ENCODE measurements at regions not wholly inside any gene's neighbourhood (a gene's known extent, or its start where the extent isn't known, plus 50 kb on each side); places are given as distances from the start of the nearest gene placed in this dataset.

DNA sequence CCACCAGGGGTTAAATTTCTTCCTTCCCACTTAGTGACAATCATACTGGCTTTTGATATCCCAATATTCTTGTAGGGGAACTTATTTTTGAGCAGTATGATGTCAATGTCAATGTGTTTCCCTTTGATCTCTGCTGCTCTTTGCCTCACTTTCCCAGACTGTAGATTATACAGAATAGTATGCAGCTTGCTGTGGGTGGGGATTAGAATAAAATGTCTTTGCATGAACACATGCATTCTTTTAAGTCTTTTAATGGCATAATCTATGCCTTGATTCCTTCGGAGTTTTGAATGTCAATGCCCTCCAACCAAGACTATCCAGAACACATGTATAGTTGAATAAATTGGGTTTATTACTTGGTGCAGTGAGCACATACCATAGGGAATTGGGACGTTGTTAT lies 125.5 kb downstream of the IL20RB start:
- ATAC-seq: no peak
- TF ChIP-seq, protein P1, sequence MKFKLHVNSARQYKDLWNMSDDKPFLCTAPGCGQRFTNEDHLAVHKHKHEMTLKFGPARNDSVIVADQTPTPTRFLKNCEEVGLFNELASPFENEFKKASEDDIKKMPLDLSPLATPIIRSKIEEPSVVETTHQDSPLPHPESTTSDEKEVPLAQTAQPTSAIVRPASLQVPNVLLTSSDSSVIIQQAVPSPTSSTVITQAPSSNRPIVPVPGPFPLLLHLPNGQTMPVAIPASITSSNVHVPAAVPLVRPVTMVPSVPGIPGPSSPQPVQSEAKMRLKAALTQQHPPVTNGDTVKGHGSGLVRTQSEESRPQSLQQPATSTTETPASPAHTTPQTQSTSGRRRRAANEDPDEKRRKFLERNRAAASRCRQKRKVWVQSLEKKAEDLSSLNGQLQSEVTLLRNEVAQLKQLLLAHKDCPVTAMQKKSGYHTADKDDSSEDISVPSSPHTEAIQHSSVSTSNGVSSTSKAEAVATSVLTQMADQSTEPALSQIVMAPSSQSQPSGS (CRISPR knock-in tag; IDR thresholded peaks at IDR 0.05; ENCODE audit: borderline replicate concordance, low read depth): no peak
- no peak for TF ChIP-seq TCF7 (CRISPR knock-in tag; IDR thresholded peaks at IDR 0.05; ENCODE audit: low read depth)
- TF ChIP-seq, protein P2, sequence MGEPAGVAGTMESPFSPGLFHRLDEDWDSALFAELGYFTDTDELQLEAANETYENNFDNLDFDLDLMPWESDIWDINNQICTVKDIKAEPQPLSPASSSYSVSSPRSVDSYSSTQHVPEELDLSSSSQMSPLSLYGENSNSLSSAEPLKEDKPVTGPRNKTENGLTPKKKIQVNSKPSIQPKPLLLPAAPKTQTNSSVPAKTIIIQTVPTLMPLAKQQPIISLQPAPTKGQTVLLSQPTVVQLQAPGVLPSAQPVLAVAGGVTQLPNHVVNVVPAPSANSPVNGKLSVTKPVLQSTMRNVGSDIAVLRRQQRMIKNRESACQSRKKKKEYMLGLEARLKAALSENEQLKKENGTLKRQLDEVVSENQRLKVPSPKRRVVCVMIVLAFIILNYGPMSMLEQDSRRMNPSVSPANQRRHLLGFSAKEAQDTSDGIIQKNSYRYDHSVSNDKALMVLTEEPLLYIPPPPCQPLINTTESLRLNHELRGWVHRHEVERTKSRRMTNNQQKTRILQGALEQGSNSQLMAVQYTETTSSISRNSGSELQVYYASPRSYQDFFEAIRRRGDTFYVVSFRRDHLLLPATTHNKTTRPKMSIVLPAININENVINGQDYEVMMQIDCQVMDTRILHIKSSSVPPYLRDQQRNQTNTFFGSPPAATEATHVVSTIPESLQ (CRISPR knock-in tag; IDR thresholded peaks at IDR 0.05): no peak
- no peak for TF ChIP-seq HMGA2 (CRISPR knock-in tag; IDR thresholded peaks at IDR 0.05)
- TF ChIP-seq SOX15 (CRISPR knock-in tag; IDR thresholded peaks at IDR 0.05): no peak
- TF ChIP-seq GRHL2 (CRISPR knock-in tag; IDR thresholded peaks at IDR 0.05; ENCODE audit: insufficient replicate concordance, severe bottlenecking): no peak
- TF ChIP-seq ZNF396 (CRISPR knock-in tag; IDR thresholded peaks at IDR 0.05; ENCODE audit: borderline replicate concordance): no peak
- TF ChIP-seq CBFB (CRISPR knock-in tag; IDR thresholded peaks at IDR 0.05; ENCODE audit: low read depth): no peak
- TF ChIP-seq, protein P3, sequence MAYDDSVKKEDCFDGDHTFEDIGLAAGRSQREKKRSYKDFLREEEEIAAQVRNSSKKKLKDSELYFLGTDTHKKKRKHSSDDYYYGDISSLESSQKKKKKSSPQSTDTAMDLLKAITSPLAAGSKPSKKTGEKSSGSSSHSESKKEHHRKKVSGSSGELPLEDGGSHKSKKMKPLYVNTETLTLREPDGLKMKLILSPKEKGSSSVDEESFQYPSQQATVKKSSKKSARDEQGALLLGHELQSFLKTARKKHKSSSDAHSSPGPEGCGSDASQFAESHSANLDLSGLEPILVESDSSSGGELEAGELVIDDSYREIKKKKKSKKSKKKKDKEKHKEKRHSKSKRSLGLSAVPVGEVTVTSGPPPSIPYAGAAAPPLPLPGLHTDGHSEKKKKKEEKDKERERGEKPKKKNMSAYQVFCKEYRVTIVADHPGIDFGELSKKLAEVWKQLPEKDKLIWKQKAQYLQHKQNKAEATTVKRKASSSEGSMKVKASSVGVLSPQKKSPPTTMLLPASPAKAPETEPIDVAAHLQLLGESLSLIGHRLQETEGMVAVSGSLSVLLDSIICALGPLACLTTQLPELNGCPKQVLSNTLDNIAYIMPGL (CRISPR knock-in tag; IDR thresholded peaks at IDR 0.05): no peak
- no peak for TF ChIP-seq ZNF138 (CRISPR knock-in tag; conservative IDR thresholded peaks at IDR 0.05)
- no peak for TF ChIP-seq OVOL2 (CRISPR knock-in tag; IDR thresholded peaks at IDR 0.05; ENCODE audit: borderline replicate concordance)
- TF ChIP-seq, protein P4, sequence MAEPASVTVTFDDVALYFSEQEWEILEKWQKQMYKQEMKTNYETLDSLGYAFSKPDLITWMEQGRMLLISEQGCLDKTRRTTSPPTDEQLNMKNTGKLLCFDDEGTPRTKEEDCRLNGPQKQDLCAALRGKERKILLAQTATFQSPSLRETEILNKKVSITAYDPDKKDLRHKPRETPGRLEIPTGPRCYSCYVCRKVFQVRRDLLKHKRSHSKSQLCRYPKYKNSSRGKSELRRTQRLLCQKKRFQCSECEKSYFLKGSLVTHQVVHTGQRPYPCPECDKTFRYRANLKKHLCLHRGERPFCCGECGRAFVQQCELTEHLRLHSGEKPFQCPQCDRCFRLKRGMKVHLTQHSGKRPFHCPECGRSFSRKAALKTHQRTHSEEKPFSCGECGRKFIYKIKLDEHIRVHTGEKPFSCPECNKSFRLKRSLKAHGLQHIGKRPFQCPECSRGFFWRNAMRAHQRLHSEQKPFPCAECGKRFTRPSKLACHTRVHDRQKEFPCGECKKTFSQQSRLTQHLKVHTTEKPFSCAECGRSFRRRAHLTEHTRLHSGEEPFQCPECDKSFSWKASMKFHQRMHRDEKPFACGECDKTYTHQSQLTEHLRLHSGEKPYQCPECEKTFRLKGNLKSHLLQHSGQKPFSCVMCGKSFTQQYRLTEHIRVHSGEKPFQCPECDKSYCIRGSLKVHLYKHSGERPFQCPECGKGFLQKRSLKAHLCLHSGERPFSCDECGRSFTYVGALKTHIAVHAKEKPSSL (CRISPR knock-in tag; conservative IDR thresholded peaks at IDR 0.05): no peak
- TF ChIP-seq, protein P5, sequence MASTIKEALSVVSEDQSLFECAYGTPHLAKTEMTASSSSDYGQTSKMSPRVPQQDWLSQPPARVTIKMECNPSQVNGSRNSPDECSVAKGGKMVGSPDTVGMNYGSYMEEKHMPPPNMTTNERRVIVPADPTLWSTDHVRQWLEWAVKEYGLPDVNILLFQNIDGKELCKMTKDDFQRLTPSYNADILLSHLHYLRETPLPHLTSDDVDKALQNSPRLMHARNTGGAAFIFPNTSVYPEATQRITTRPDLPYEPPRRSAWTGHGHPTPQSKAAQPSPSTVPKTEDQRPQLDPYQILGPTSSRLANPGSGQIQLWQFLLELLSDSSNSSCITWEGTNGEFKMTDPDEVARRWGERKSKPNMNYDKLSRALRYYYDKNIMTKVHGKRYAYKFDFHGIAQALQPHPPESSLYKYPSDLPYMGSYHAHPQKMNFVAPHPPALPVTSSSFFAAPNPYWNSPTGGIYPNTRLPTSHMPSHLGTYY (CRISPR knock-in tag; IDR thresholded peaks at IDR 0.05): no peak
- TF ChIP-seq, protein P6, sequence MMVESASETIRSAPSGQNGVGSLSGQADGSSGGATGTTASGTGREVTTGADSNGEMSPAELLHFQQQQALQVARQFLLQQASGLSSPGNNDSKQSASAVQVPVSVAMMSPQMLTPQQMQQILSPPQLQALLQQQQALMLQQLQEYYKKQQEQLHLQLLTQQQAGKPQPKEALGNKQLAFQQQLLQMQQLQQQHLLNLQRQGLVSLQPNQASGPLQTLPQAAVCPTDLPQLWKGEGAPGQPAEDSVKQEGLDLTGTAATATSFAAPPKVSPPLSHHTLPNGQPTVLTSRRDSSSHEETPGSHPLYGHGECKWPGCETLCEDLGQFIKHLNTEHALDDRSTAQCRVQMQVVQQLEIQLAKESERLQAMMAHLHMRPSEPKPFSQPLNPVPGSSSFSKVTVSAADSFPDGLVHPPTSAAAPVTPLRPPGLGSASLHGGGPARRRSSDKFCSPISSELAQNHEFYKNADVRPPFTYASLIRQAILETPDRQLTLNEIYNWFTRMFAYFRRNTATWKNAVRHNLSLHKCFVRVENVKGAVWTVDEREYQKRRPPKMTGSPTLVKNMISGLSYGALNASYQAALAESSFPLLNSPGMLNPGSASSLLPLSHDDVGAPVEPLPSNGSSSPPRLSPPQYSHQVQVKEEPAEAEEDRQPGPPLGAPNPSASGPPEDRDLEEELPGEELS (CRISPR knock-in tag; IDR thresholded peaks at IDR 0.05): no peak
- TF ChIP-seq, protein P7, sequence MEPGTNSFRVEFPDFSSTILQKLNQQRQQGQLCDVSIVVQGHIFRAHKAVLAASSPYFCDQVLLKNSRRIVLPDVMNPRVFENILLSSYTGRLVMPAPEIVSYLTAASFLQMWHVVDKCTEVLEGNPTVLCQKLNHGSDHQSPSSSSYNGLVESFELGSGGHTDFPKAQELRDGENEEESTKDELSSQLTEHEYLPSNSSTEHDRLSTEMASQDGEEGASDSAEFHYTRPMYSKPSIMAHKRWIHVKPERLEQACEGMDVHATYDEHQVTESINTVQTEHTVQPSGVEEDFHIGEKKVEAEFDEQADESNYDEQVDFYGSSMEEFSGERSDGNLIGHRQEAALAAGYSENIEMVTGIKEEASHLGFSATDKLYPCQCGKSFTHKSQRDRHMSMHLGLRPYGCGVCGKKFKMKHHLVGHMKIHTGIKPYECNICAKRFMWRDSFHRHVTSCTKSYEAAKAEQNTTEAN (CRISPR knock-in tag; IDR thresholded peaks at IDR 0.05): no peak
- TF ChIP-seq ETV6 (CRISPR knock-in tag; IDR thresholded peaks at IDR 0.05): no peak
- TF ChIP-seq IRF2 (CRISPR knock-in tag; IDR thresholded peaks at IDR 0.05; ENCODE audit: borderline replicate concordance, low read depth): no peak
- TF ChIP-seq, protein P8, sequence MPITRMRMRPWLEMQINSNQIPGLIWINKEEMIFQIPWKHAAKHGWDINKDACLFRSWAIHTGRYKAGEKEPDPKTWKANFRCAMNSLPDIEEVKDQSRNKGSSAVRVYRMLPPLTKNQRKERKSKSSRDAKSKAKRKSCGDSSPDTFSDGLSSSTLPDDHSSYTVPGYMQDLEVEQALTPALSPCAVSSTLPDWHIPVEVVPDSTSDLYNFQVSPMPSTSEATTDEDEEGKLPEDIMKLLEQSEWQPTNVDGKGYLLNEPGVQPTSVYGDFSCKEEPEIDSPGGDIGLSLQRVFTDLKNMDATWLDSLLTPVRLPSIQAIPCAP (CRISPR knock-in tag; IDR thresholded peaks at IDR 0.05): no peak
- H3K27me3 Mint-ChIP-seq (ENCODE audit: low read depth): no peaks in the 10 kb centered on the region; the same call in 1 of the 2 replicates
- no peak for DNase-seq (ENCODE audit: low spot score)
- ChIA-PET POLR2A (no interaction called here), CTCF (interaction anchor here (1.7 kb wide), 1 partner anchor 51 kb away, joined by 4 read pairs; no protein-coding TSS in a partner anchor)
- H3K36me3 Mint-ChIP-seq: no peaks in the 10 kb centered on the region
- H3K27ac Mint-ChIP-seq: no peak overlapping the region
- peaks cover 13% of the 10 kb centered on the region for H3K9me3 Mint-ChIP-seq
- H3K4me1 Mint-ChIP-seq: peaks cover 10% of the 10 kb centered on the region
- no peak overlapping the region for H3K4me3 Mint-ChIP-seq

All from WTC11 (cell line).